Parathyroid adenoma (tissue), 2 donors: ENCODE measurements at regions not wholly inside any gene's neighbourhood (a gene's known extent, or its start where the extent isn't known, plus 50 kb on each side); places are given as distances from the start of the nearest gene placed in this dataset.

Experiments
- H2AFZ ChIP-seq: fragments of 300-600 bp; sonication (generic); one replicate; pipeline ENCODE4 v1.7.0; 2017; ENCODE audit warnings: antibody characterized with exemption, mild to moderate bottlenecking
- H3K27ac ChIP-seq: fragments of 300-600 bp; sonication (generic); one replicate; pipeline ENCODE4 v1.7.0; 2017
- H3K27me3 ChIP-seq: fragments of 300-600 bp; sonication (generic); one replicate; pipeline ENCODE4 v1.7.0; 2017; ENCODE audit warnings: low read length; ENCODE audit not compliant: control insufficient read depth, insufficient read depth
- H3K36me3 ChIP-seq: fragments of 300-600 bp; sonication (generic); one replicate; pipeline ENCODE4 v1.7.0; 2017; ENCODE audit warnings: low read length; ENCODE audit not compliant: control insufficient read depth, insufficient read depth
- H3K4me1 ChIP-seq: fragments of 300-600 bp; sonication (generic); one replicate; pipeline ENCODE4 v1.7.0; 2017; ENCODE audit warnings: control low read depth
- H3K4me2 ChIP-seq: fragments of 300-600 bp; sonication (generic); one replicate; pipeline ENCODE4 v1.7.0; 2017; ENCODE audit warnings: low read length
- H3K4me3 ChIP-seq: fragments of 300-600 bp; sonication (generic); one replicate; pipeline ENCODE4 v1.7.0; 2017; ENCODE audit warnings: low read depth, low read length
- H3K79me2 ChIP-seq: fragments of 300-600 bp; sonication (generic); one replicate; pipeline ENCODE4 v1.7.0; 2017; ENCODE audit warnings: control low read depth
- H3K9ac ChIP-seq: fragments of 300-600 bp; sonication (generic); one replicate; pipeline ENCODE4 v1.7.0; 2017; ENCODE audit warnings: mild to moderate bottlenecking
- H3K9me3 ChIP-seq: fragments of 300-600 bp; sonication (generic); one replicate; pipeline ENCODE4 v1.7.0; 2017; ENCODE audit warnings: low read length; ENCODE audit not compliant: control insufficient read depth
- CTCF ChIP-seq: fragments of 300-600 bp; sonication (generic); IDR thresholded peaks from one replicate; pipeline ENCODE4 v1.7.0; 2017; ENCODE audit warnings: antibody characterized with exemption, mild to moderate bottlenecking
- donor health status: primary hyperparathyroidism.

- no peak for TF ChIP-seq CTCF
- no peaks in the 10 kb centered on the region for H3K27me3 ChIP-seq
- no peaks in the 10 kb centered on the region for H3K4me1 ChIP-seq
- no peaks in the 10 kb centered on the region for H3K9me3 ChIP-seq
- no peaks in the 10 kb centered on the region for H3K79me2 ChIP-seq
- no peak overlapping the region for H3K4me3 ChIP-seq
- H3K36me3 ChIP-seq: no peaks in the 10 kb centered on the region
- no peak overlapping the region for H3K4me2 ChIP-seq
- no peak overlapping the region for H3K27ac ChIP-seq
- H2AFZ ChIP-seq: no peak overlapping the region
- no peak overlapping the region for H3K9ac ChIP-seq
Measured at GRCh38 chr1:195005338-195005737, 1602.9 kb downstream of the KCNT2 start.

DNA sequence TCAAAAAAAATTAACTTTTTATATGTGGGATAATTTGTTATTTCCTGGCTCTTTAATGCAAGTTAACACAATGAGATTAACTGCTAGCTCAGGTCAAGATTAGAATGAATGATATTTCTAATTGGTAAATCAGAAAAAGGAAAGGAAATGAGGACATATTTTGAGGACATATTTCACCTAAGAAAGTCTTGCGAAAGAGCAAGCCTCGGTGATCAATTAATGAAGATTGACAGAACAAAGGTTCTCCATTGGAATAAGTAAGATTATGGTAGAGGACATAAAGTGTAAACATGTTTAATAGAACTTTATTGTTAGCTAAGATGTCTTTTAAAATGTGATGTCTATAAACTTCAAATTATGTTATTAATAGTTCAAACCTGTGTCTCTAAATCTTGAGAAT is 1617.8 kb downstream of the KCNT2 start:
- no peaks in the 10 kb centered on the region for H3K27me3 ChIP-seq
- no peak for TF ChIP-seq CTCF
- no peak overlapping the region for H3K4me3 ChIP-seq
- H3K36me3 ChIP-seq: no peaks in the 10 kb centered on the region
- no peaks in the 10 kb centered on the region for H3K79me2 ChIP-seq
- H3K27ac ChIP-seq: no peak overlapping the region
- no peaks in the 10 kb centered on the region for H3K4me1 ChIP-seq
- H3K4me2 ChIP-seq: no peak overlapping the region
- no peaks in the 10 kb centered on the region for H3K9me3 ChIP-seq
- no peak overlapping the region for H3K9ac ChIP-seq
- no peak overlapping the region for H2AFZ ChIP-seq

DNA sequence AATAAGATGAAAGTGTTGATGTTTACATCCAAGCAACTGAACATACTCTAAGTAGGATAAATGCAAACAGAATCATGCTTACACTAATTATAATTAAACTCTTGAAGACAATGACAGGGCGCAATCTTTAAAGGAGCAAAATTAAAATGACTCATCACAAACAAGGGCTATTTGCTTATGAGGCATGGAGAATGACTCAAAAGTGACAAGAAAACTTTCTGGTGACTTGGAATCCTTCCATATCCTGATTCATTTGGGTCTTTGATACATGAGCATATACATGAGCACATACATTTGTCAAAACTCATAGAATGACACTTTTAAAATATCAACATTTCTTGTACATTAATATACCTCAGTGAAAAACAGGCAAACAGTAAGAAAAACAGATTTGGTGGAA is 1632.3 kb downstream of the KCNT2 start:
- Histone ChIP-seq H3K4me1 (no peaks in the 10 kb centered on the region), H2AFZ (no peak overlapping the region), H3K9me3 (no peaks in the 10 kb centered on the region), H3K36me3 (no peaks in the 10 kb centered on the region), H3K4me3 (no peak overlapping the region), H3K9ac (no peak overlapping the region), H3K27ac (no peak overlapping the region), H3K27me3 (no peaks in the 10 kb centered on the region), H3K4me2 (no peak overlapping the region), H3K79me2 (no peaks in the 10 kb centered on the region)
- no peak for TF ChIP-seq CTCF

DNA sequence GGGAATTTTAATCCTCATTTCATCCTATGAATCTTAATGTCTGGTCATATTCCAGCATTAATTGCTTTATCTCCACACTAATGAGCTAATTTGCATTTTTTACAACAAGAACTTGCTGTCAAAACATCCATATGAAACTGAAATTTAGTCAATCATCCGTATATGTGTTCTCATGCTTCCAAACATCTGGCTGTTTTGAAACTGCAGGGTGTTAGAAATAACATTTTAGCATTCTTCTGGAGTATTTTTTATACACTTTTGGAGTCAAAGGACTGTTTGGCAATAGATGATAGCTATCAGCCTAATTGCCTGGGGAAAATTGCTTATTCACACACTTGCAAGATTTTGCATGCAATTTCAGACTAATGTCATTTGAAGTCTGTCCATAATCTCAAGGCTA is 1639.3 kb downstream of the KCNT2 start:
- Histone ChIP-seq H3K9me3 (no peaks in the 10 kb centered on the region), H3K4me2 (no peak overlapping the region), H3K27ac (no peak overlapping the region), H3K36me3 (no peaks in the 10 kb centered on the region), H3K4me1 (no peaks in the 10 kb centered on the region), H2AFZ (no peak overlapping the region), H3K4me3 (no peak overlapping the region), H3K9ac (no peak overlapping the region), H3K79me2 (no peaks in the 10 kb centered on the region), H3K27me3 (no peaks in the 10 kb centered on the region)
- TF ChIP-seq CTCF: no peak

DNA sequence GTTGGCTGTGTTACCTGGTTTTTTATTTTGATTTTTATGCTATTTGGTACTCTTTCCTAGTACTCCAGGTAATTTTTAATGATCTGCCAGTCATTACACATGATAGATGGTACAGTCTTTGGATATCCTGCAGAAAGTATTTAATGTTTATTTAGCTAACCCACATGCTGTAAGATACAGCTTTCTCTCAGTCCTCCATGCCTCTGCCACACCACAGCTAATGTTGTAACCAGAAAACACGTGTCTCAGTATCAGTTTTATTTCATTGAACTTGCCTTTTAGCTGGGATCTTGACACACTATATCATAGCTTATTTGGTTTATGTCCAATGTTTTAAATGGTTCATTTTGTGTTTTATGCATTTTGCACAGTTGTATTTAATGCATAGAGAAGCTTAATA is 1648.4 kb downstream of the KCNT2 start:
- Histone ChIP-seq H3K36me3 (no peaks in the 10 kb centered on the region), H3K4me1 (no peaks in the 10 kb centered on the region), H3K9me3 (no peaks in the 10 kb centered on the region), H2AFZ (no peak overlapping the region), H3K79me2 (no peaks in the 10 kb centered on the region), H3K4me2 (no peak overlapping the region), H3K4me3 (no peak overlapping the region), H3K27me3 (no peaks in the 10 kb centered on the region), H3K27ac (no peak overlapping the region), H3K9ac (no peak overlapping the region)
- TF ChIP-seq CTCF: no peak
